ENCODE measurements at regions not wholly inside any gene's neighbourhood (a gene's known extent, or its start where the extent isn't known, plus 50 kb on each side); places are given as distances from the start of the nearest gene placed in this dataset.
"Not testable (repeated sequence)": the region's sequence is repeated elsewhere in the genome, so short reads cannot be mapped to it uniquely, and the experiment has no call there.

- DNase-seq (ENCODE audit: low read depth), result no peak
Observed at GRCh38 chr10:93220296-93221170, 146.8 kb downstream of the CYP26A1 start.

- DNase-seq (ENCODE audit: low read depth), result no peak
Observed at GRCh38 chr10:93221171-93221496, 147.4 kb downstream of the CYP26A1 start.

- DNase-seq (ENCODE audit: low read depth), result no peak
Observed at GRCh38 chr10:93221521-93221920, 147.8 kb downstream of the CYP26A1 start.

- no peak for DNase-seq (ENCODE audit: low read depth)
Observed at GRCh38 chr10:93222211-93222754, 148.6 kb downstream of the CYP26A1 start.

GRCh38 chr10:93222876-93223275 lies 149.2 kb downstream of the CYP26A1 start:
- no peak for DNase-seq (ENCODE audit: low read depth)

GRCh38 chr10:93223336-93223735 lies 149.6 kb downstream of the CYP26A1 start:
- DNase-seq (ENCODE audit: low read depth), result no peak

- DNase-seq (ENCODE audit: low read depth), result peak; percentile 20
Observed at GRCh38 chr10:93224005-93224779, 150.5 kb downstream of the CYP26A1 start.

GRCh38 chr10:93225938-93226337 lies 152.2 kb downstream of the CYP26A1 start:
- no peak for DNase-seq (ENCODE audit: low read depth)

- no peak for DNase-seq (ENCODE audit: low read depth)
Observed at GRCh38 chr10:93226619-93227018, 152.9 kb downstream of the CYP26A1 start.

- DNase-seq (ENCODE audit: low read depth), result not testable (repeated sequence)
Observed at GRCh38 chr10:93230596-93230995, 156.9 kb downstream of the CYP26A1 start.

GRCh38 chr10:93232159-93232558 lies 158.5 kb downstream of the CYP26A1 start:
- DNase-seq (ENCODE audit: low read depth), result not testable (repeated sequence)

GRCh38 chr10:93234940-93235339 lies 161.2 kb downstream of the CYP26A1 start:
- DNase-seq (ENCODE audit: low read depth), result not testable (repeated sequence)

GRCh38 chr10:93235686-93236085 lies 162.0 kb downstream of the CYP26A1 start:
- DNase-seq (ENCODE audit: low read depth), result peak; percentile 72

GRCh38 chr10:93236393-93237040 lies 162.8 kb downstream of the CYP26A1 start:
- DNase-seq (ENCODE audit: low read depth), result no peak

- DNase-seq (ENCODE audit: low read depth), result no peak
Observed at GRCh38 chr10:93245147-93245546, 171.5 kb downstream of the CYP26A1 start.

GRCh38 chr10:93245779-93246178 lies 172.1 kb downstream of the CYP26A1 start:
- peak; percentile 28 for DNase-seq (ENCODE audit: low read depth)

- DNase-seq (ENCODE audit: low read depth), result no peak
Observed at GRCh38 chr10:93248583-93249227, 175.0 kb downstream of the CYP26A1 start.

- DNase-seq (ENCODE audit: low read depth), result no peak
Observed at GRCh38 chr10:93250010-93250409, 176.3 kb downstream of the CYP26A1 start.

GRCh38 chr10:93254180-93254853 lies 180.6 kb downstream of the CYP26A1 start:
- no peak for DNase-seq (ENCODE audit: low read depth)

- no peak for DNase-seq (ENCODE audit: low read depth)
Observed at GRCh38 chr10:93255546-93255945, 181.9 kb downstream of the CYP26A1 start.
